Osteoblast (primary cell): ENCODE measurements at regions not wholly inside any gene's neighbourhood (a gene's known extent, or its start where the extent isn't known, plus 50 kb on each side); places are given as distances from the start of the nearest gene placed in this dataset.

Experiments
- DNase-seq: peaks from one replicate; pipeline ENCODE4 v3.0.0; 2011; ENCODE audit warnings: low spot score, mixed read lengths; ENCODE audit not compliant: insufficient read length; ENCODE audit errors: missing footprints
- H2AFZ ChIP-seq: 2 replicates; pipeline ENCODE4 v1.6.0; 2011; ENCODE audit warnings: mild to moderate bottlenecking, low read length
- H3K27ac ChIP-seq: 2 replicates; pipeline ENCODE4 v1.5.1; 2011; ENCODE audit warnings: mild to moderate bottlenecking, low read depth, low read length, moderate library complexity
- H3K27me3 ChIP-seq: 2 replicates; pipeline ENCODE4 v1.6.0; 2012; ENCODE audit warnings: mild to moderate bottlenecking, control low read depth, inconsistent platforms, low read length, moderate library complexity; ENCODE audit not compliant: insufficient read depth
- H3K36me3 ChIP-seq: 2 replicates; pipeline ENCODE4 v1.5.1; 2011; ENCODE audit warnings: mild to moderate bottlenecking, low read length, control low read depth, moderate library complexity; ENCODE audit not compliant: insufficient read depth
- H3K4me1 ChIP-seq: 2 replicates; pipeline ENCODE4 v1.5.1; 2011; ENCODE audit warnings: mild to moderate bottlenecking, low read length, control low read depth, moderate library complexity; ENCODE audit not compliant: insufficient read depth
- H3K4me2 ChIP-seq: 2 replicates; pipeline ENCODE4 v1.6.0; 2011; ENCODE audit warnings: mild to moderate bottlenecking, low read length; ENCODE audit not compliant: insufficient read depth
- H3K4me3 ChIP-seq: fragments of 200-600 bp; sonication (generic); 3 replicates; pipeline ENCODE4 v1.5.1; 2012; ENCODE audit warnings: mild to moderate bottlenecking, low read length, inconsistent platforms; ENCODE audit not compliant: insufficient read depth
- H3K79me2 ChIP-seq: 2 replicates; pipeline ENCODE4 v1.6.0; 2012; ENCODE audit warnings: mild to moderate bottlenecking, low read length, control low read depth, inconsistent platforms; ENCODE audit not compliant: insufficient read depth
- H3K9me3 ChIP-seq: 2 replicates; pipeline ENCODE4 v1.5.1; 2011; ENCODE audit warnings: low read depth, low read length, control low read depth
- H4K20me1 ChIP-seq: 2 replicates; pipeline ENCODE4 v1.6.0; 2012; ENCODE audit warnings: mild to moderate bottlenecking, low read length, control low read depth; ENCODE audit not compliant: insufficient read depth
- CTCF ChIP-seq: IDR thresholded peaks from 2 replicates; pipeline ENCODE4 v1.5.1; 2011; ENCODE audit warnings: mild to moderate bottlenecking, low read depth, low read length, moderate library complexity; ENCODE audit errors: extremely low read depth

- no peaks in the 10 kb centered on the region for H4K20me1 ChIP-seq
- no peaks in the 10 kb centered on the region for H3K79me2 ChIP-seq
- no peak overlapping the region for H3K4me2 ChIP-seq
- no peak for DNase-seq
- TF ChIP-seq CTCF = no peak
- peaks cover 4% of the 10 kb centered on the region for H3K9me3 ChIP-seq
- H3K36me3 ChIP-seq = no peaks in the 10 kb centered on the region
- no peak overlapping the region for H3K4me3 ChIP-seq
- no peak overlapping the region for H2AFZ ChIP-seq
- H3K4me1 ChIP-seq = no peaks in the 10 kb centered on the region
- H3K27me3 ChIP-seq = no peaks in the 10 kb centered on the region
- H3K27ac ChIP-seq = no peak overlapping the region
Measured at GRCh38 chr10:107689323-107689722, 524.8 kb upstream of the SORCS1 start.

- DNase-seq = no peak
- no peak overlapping the region for H3K4me2 ChIP-seq
- H2AFZ ChIP-seq = no peak overlapping the region
- no peak overlapping the region for H3K4me3 ChIP-seq
- H3K9me3 ChIP-seq = peaks cover 1% of the 10 kb centered on the region
- H3K4me1 ChIP-seq = no peaks in the 10 kb centered on the region
- no peaks in the 10 kb centered on the region for H3K36me3 ChIP-seq
- no peaks in the 10 kb centered on the region for H3K27me3 ChIP-seq
- no peak overlapping the region for H3K27ac ChIP-seq
- no peaks in the 10 kb centered on the region for H3K79me2 ChIP-seq
- H4K20me1 ChIP-seq = no peaks in the 10 kb centered on the region
- no peak for TF ChIP-seq CTCF
Measured at GRCh38 chr10:107687701-107688100, 523.2 kb upstream of the SORCS1 start.

- H3K27me3 ChIP-seq = no peaks in the 10 kb centered on the region
- no peak overlapping the region for H3K4me2 ChIP-seq
- no peaks in the 10 kb centered on the region for H3K9me3 ChIP-seq
- no peaks in the 10 kb centered on the region for H4K20me1 ChIP-seq
- no peak for DNase-seq
- H2AFZ ChIP-seq = no peak overlapping the region
- TF ChIP-seq CTCF = no peak
- no peak overlapping the region for H3K4me3 ChIP-seq
- no peak overlapping the region for H3K27ac ChIP-seq
- H3K4me1 ChIP-seq = no peaks in the 10 kb centered on the region
- H3K79me2 ChIP-seq = no peaks in the 10 kb centered on the region
- H3K36me3 ChIP-seq = no peaks in the 10 kb centered on the region
Measured at GRCh38 chr10:107686095-107686494, 521.6 kb upstream of the SORCS1 start.

GRCh38 chr10:107671960-107672359, 507.5 kb upstream of the SORCS1 start:
- Histone ChIP-seq H4K20me1 (no peaks in the 10 kb centered on the region), H2AFZ (no peak overlapping the region), H3K79me2 (no peaks in the 10 kb centered on the region), H3K27ac (no peak overlapping the region), H3K4me1 (no peaks in the 10 kb centered on the region), H3K4me3 (no peak overlapping the region), H3K36me3 (no peaks in the 10 kb centered on the region), H3K4me2 (no peak overlapping the region), H3K27me3 (no peaks in the 10 kb centered on the region), H3K9me3 (no peaks in the 10 kb centered on the region)
- TF ChIP-seq CTCF = no peak
- DNase-seq = no peak
